ENCODE measurements at regions not wholly inside any gene's neighbourhood (a gene's known extent, or its start where the extent isn't known, plus 50 kb on each side); places are given as distances from the start of the nearest gene placed in this dataset.

DNA sequence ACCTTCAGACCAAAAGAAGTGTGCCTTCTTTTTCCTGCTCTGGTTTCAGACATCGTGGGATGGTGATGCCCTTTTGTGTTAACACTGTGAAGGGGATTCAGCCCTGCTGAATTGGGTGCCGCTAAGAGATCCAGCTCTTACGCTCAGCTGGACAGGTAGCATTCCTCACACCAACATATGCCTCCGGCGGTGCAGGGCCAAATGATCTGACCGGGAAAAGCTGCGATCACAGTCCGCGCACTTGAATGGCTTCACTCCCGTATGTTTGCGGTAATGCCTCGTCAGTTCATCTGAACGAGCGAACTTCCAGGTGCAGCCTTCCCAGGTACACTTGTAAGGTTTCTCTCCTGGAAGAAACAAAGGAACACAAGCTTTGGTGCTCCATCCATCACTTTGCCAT, 438.9 kb downstream of the KLF12 start:
- no peak for DNase-seq

DNA sequence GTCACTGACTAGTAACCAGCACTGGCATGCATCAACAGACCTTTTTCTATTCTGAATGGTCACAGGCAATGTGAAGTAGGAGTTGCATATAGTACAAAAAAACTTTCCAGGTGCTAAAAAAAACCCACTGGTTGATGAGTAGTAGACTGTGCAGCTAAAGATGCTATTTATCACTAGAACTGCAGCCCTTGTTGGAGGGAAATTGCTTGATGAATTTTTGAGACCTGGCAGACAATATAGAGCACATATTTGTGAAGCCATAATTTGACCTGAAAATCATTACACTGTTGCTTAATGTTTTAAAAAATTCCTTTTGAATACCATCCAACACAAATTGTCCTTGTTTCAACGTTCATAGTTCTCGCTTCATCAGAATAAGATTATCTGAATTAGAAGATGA, 441.0 kb downstream of the KLF12 start:
- no peak for DNase-seq

DNA sequence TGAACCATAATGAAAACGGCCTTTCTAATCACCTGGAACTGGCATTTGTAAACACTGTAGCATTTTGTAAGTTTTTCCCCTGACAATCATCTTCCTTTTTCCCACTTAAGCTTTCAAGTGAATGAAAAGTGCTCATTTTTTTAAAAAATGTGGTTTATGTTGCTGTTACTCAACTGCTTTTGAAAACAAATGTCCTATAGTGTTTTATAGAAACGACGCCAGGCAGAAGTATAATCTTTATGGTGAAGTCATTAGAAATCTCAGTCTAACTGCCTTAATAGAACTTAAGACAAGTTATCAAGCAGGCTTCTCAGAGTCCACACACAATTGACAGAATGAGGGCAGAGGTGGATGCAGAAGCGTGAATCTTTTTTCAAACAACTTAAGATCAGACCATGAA, 442.3 kb downstream of the KLF12 start:
- DNase-seq: no peak

- DNase-seq: no peak
Measured at GRCh38 chr13:73687929-73688328, 446.3 kb downstream of the KLF12 start.

DNA sequence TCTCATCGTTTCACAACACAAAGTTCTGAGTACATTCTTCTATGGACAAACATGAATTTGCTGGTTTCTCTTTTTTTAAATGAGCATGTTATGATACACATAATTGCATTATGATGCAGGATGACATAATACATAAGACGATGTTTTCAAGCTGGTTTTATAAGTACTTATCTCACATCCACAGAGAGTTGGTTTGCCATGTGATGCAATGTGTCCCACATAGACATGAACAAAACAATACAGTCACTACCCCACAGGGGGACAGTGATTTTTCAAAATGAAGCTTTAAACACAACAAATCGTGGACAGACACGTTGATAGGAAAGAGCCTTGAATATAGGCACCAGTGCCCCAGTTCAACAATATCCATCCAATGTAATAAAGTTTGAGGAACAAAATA, 447.1 kb downstream of the KLF12 start:
- no peak for DNase-seq

- DNase-seq: no peak
Measured at GRCh38 chr13:73684750-73685149, 449.5 kb downstream of the KLF12 start.

GRCh38 chr13:73684286-73684685, 449.9 kb downstream of the KLF12 start:
- no peak for DNase-seq

DNA sequence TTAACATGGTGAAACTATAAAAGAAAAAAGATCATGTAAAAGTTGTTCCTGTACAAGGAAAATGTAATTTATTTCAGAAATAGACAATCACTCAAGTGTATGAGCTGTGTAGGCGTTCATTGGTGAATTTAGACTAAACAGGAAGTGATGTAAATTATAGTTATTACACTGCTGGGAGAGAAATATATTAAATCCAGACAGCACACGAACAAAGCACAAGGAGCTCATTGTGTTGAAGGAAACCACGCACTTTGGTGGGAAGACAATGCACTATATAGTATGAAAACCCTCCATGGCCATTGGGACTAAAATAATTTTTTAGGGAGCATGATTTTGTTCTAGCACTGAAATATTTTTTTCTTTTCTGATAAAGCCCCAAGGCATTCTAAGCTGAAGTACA, 450.5 kb downstream of the KLF12 start:
- no peak for DNase-seq

DNA sequence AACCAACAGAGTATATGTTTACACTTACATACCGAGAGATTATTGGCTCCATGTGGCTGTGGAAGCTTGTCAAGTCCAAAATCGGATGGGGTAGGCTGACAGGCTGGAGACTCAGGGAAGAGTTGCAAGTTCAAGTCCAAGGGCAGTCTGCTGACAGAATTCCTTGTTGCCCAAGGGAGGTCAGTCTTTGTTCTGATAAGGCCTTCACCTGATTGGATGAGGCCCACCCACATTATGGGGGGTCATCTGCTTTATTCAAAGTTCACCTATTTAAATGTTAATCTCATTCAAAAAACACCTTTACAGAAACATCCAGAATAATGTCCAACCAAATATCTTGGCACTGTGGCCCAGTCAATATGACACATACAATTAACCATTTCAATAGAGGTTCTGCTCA, 452.4 kb downstream of the KLF12 start:
- no peak for DNase-seq

DNA sequence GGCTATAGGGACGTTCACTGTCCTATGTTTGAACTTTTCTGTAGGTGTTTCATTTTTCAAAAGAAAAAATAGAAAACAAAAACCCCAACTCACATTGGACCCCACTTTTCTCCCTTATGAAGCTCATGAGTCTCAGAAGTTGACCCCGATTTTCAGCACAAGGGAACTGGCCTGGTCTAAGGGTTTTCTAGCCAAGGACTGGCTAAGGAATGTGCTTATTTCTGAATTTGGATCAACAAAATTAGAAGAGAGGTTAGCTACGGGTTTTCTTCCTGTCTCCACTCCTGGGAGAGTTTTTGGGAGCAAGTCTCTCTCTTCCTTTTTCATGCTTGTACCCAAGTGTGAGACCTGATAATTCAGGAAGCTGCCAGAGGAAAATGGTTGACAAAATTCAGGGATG, 453.2 kb downstream of the KLF12 start:
- no peak for DNase-seq

DNA sequence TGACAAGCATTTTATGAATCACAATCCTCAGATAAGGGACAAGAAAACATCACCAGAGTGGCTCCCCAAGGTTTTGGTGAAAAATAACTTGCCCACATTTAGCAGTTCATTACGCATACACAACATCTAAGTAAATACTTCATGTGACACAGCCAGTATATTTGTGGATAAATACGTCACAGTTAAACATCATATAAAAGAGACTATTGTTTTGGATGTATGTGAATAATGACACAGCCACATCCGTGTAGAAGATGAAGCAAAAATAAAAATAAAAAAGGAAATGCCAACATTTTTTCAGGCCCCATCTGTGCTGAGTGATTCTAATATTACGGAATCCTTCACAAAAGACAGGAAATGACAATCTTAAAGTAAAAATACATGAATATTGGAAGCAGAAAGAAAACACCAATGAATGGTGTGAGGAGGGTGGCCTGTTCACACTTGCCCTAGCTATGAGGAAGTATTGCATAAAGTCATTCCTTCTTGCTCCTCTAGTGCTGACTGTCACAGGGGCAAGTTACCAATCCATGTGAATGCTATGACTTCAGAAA, 457.1 kb downstream of the KLF12 start:
- DNase-seq: no peak

GRCh38 chr13:73676550-73677047, 457.6 kb downstream of the KLF12 start:
- DNase-seq: no peak

- DNase-seq: no peak
Measured at GRCh38 chr13:73675821-73676220, 458.4 kb downstream of the KLF12 start.

DNA sequence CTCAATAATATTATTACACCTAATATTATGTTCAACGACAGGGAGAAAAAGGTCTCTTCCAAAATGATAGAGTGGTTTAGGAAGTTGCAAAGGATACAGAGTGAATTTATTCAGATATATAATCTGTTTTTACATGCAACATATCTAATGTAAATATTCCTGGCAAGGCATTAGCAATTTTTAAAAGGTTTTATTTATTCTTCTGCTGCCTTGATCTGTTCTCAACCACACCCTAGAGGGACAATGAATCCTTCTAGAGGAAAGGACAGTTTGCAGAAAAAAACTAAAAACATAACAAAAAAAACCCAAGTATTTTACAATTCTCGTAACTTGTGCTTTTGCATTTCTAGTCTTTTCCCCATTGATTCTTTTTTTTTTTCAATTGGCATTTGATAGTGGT, 459.6 kb downstream of the KLF12 start:
- DNase-seq: no peak

GRCh38 chr13:73673931-73674330, 460.3 kb downstream of the KLF12 start:
- no peak for DNase-seq

DNA sequence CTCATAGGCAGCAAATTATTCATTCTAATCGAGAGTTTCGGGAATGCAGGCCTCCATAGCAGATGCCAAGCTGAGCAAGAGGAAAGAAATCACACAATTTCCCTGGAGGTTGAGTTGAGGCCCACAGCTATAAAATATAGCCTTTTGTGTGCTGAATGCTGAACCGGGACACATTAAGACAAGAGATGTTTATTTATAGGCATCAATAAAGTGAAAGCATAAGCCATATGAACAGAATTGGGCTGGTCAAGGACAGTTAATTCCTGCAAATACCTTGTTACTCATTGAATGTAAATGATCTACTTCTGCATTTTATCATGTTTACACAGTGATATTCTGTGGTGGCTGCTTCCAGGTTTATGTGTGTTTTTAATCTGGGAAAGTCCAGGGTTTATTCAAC, 461.7 kb downstream of the KLF12 start:
- no peak for DNase-seq

GRCh38 chr13:73671732-73672131, 462.5 kb downstream of the KLF12 start:
- no peak for DNase-seq

- no peak for DNase-seq
Measured at GRCh38 chr13:73671011-73671410, 463.2 kb downstream of the KLF12 start.

DNA sequence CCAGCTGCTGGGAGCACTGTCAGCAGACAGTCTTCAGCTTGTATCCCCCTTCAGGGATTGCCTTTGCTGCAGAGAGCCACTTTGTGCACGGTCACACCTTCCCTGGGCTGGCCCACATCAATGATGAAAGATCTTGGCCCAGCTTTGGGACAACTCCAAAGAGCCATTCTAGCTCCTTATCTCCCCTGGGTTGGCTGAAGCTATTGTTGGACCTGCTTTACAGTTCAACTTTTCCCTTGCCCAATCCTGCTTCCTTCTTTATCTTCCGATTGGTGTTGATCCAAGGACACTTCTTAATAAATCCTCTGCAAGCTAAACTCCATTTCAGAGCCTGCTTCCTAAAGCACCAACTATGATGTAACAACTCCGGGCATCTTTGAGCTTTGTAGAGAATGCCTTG, 466.4 kb downstream of the KLF12 start:
- DNase-seq: no peak

- DNase-seq: no peak
Measured at GRCh38 chr13:73665261-73665660, 468.9 kb downstream of the KLF12 start.

GRCh38 chr13:73664851-73665250, 469.4 kb downstream of the KLF12 start:
- no peak for DNase-seq

GRCh38 chr13:73662833-73663232, 471.4 kb downstream of the KLF12 start:
- no peak for DNase-seq

DNA sequence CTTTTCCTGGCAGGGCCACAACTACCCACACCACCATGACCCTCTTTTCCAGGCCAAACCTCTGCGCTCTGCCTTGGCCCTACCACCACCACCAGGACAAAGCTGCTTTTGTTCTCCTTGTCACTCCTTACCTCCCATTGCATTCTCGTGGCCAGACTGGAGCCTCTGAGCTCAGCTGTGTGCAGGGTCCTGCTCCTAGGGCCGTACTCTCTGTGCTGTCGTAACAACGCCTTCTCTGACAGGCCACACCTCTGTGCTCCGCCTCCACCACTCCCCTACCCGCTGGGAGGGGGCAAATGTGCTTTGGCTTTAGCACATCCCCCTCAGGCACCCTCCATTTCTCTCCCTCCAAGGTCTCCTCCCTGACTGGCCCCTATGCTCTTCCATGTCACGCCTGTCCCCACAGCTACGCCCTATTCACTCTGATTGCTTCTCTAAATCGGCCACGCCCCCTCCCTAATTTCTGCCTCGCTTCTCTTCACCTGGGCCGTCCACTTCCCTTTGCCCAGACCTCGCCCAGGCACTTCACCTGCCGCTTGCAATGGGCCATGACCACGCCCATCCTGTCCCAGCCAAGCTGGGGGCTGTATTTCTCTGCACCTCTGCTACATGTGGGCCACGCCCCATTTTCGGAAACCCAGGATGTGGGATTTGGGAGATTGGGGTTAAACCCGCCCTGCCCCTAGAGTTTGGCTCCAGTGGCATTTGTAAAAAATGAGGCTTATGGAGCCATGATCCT, 472.3 kb downstream of the KLF12 start:
- DNase-seq: no peak

DNA sequence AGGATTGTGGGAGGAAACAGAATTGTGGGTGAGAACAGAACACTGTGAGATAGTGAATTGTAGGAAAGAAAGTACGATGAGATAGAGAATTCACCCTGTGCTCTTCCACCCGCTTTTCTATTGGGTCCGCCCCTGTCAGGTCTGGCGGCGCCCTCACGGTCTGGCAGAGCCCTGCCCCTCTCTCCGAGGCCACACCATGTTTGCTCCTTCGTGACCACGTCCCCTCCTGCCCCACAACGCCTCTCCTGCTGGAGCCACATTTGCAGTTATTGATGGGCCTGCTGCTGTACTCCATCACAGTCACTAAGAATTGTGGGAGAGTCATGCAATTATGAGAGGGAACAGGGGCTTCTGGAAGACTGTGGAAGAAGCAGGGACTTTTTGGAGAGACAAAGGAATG, 473.1 kb downstream of the KLF12 start:
- DNase-seq: no peak

GRCh38 chr13:73658639-73659038, 475.6 kb downstream of the KLF12 start:
- DNase-seq: no peak
